Colonic mucosa (tissue), 4 donors: ENCODE measurements at regions not wholly inside any gene's neighbourhood (a gene's known extent, or its start where the extent isn't known, plus 50 kb on each side); places are given as distances from the start of the nearest gene placed in this dataset.

Experiments
- DNase-seq: peaks from one replicate; pipeline ENCODE4 v3.0.0-alpha.2; 2020
- H3K27ac ChIP-seq: fragments of 200-600 bp; one replicate; pipeline ENCODE4 v1.8.0; 2021
- H3K27me3 ChIP-seq: fragments of 200-600 bp; one replicate; pipeline ENCODE4 v1.8.0; 2021
- H3K36me3 ChIP-seq: fragments of 200-600 bp; one replicate; pipeline ENCODE4 v1.8.0; 2021
- H3K4me1 ChIP-seq: fragments of 200-600 bp; one replicate; pipeline ENCODE4 v1.8.0; 2021; ENCODE audit warnings: mild to moderate bottlenecking
- H3K4me3 ChIP-seq: fragments of 200-600 bp; one replicate; pipeline ENCODE4 v1.8.0; 2021
- H3K9ac ChIP-seq, 2 donors: one replicate each; pipeline ENCODE4 v1.7.0; 2013; ENCODE audit warnings: control low read depth in 2 of 2, low read depth in 2 of 2, low read length in 2 of 2
- H3K9me3 ChIP-seq: fragments of 200-600 bp; one replicate; pipeline ENCODE4 v1.8.0; 2021
- CTCF ChIP-seq: fragments of 200-600 bp; IDR thresholded peaks from one replicate; pipeline ENCODE4 v1.8.0; 2022; ENCODE audit warnings: antibody characterized with exemption, mild to moderate bottlenecking
- intact Hi-C: fragments of 100-400 bp; cut with DNase I; formaldehyde crosslinking; loops from one replicate; pipeline ENCODE4 v1.14.1; 2022
- donor health status: healthy.
- donor health status: DM: no; HTN: no; CAD: no.
- donor health status: DM: no; HTN: no; CAD: no.

- Histone ChIP-seq H3K36me3 (no peaks in the 10 kb centered on the region), H3K27ac (no peak overlapping the region), H3K9ac (no peak overlapping the region), H3K27me3 (no peaks in the 10 kb centered on the region), H3K9me3 (no peaks in the 10 kb centered on the region), H3K4me1 (no peaks in the 10 kb centered on the region), H3K4me3 (no peak overlapping the region)
- intact Hi-C loops, result no loop called here
- TF ChIP-seq CTCF, result no peak
- no peak for DNase-seq
These were observed 320.8 kb upstream of the ZFHX3 start for GRCh38 chr16:73368715-73369114.

DNA sequence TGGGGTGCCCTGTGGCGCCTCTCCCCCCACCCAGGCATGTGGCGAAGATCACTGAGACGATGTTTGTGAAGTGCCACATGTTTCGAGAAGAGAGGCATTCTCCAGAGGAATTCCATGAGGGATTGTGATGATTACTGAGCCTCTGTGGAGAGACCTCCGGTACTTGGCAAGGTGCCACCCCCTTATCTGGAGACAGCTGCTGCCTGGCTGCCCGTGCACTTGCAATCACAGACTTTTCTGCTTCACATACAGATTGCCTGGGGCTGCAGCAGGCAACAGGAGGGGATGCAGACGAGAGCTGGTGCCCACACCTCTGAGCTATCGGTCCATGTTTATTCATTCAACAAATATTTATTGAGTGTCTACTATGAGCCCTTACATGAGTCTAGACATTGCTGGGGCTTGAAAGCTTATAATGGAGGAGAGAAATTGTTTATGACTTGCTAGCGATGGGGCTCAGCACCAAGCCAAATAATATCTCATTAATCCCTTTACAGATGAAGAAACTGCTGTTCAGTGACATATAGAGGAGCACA, 317.2 kb upstream of the ZFHX3 start:
- intact Hi-C loops, result no loop called here
- Histone ChIP-seq H3K9me3 (no peaks in the 10 kb centered on the region), H3K4me1 (no peaks in the 10 kb centered on the region), H3K4me3 (no peak overlapping the region), H3K27me3 (no peaks in the 10 kb centered on the region), H3K36me3 (no peaks in the 10 kb centered on the region), H3K9ac (no peak overlapping the region), H3K27ac (no peak overlapping the region)
- TF ChIP-seq CTCF, result no peak
- no peak for DNase-seq

GRCh38 chr16:73364413-73364812, 316.5 kb upstream of the ZFHX3 start:
- no peaks in the 10 kb centered on the region for H3K4me1 ChIP-seq
- H3K27me3 ChIP-seq, result no peaks in the 10 kb centered on the region
- no peak overlapping the region for H3K4me3 ChIP-seq
- no peak overlapping the region for H3K9ac ChIP-seq
- no peaks in the 10 kb centered on the region for H3K36me3 ChIP-seq
- H3K27ac ChIP-seq, result no peak overlapping the region
- DNase-seq, result no peak
- TF ChIP-seq CTCF, result no peak
- intact Hi-C loops, result no loop called here
- no peaks in the 10 kb centered on the region for H3K9me3 ChIP-seq

GRCh38 chr16:73361061-73361460, 313.1 kb upstream of the ZFHX3 start:
- no peak overlapping the region for H3K27ac ChIP-seq
- no peaks in the 10 kb centered on the region for H3K27me3 ChIP-seq
- no peaks in the 10 kb centered on the region for H3K36me3 ChIP-seq
- H3K4me3 ChIP-seq, result no peak overlapping the region
- H3K9me3 ChIP-seq, result no peaks in the 10 kb centered on the region
- no peak for TF ChIP-seq CTCF
- no peak for DNase-seq
- no peaks in the 10 kb centered on the region for H3K4me1 ChIP-seq
- intact Hi-C loops, result no loop called here
- no peak overlapping the region for H3K9ac ChIP-seq

GRCh38 chr16:73356401-73357079, 308.6 kb upstream of the ZFHX3 start:
- intact Hi-C loops, result no loop called here
- Histone ChIP-seq H3K27ac (no peak overlapping the region), H3K9ac (no peak overlapping the region), H3K4me3 (no peak overlapping the region), H3K9me3 (no peaks in the 10 kb centered on the region), H3K27me3 (no peaks in the 10 kb centered on the region), H3K36me3 (no peaks in the 10 kb centered on the region), H3K4me1 (no peaks in the 10 kb centered on the region)
- no peak for DNase-seq
- TF ChIP-seq CTCF, result no peak
